Esophagus squamous epithelium (tissue), 5 donors: ENCODE measurements at regions not wholly inside any gene's neighbourhood (a gene's known extent, or its start where the extent isn't known, plus 50 kb on each side); places are given as distances from the start of the nearest gene placed in this dataset.

Source experiments
- DNase-seq: peaks from one replicate; lab custom pipeline; 2025; lab: John Stamatoyannopoulos, UW
- H3K27ac ChIP-seq, 4 donors: fragments of 200-600 bp; sonication (generic); one replicate each; pipeline ENCODE4 v1.5.1; 2016 to 2019; ENCODE audit warnings: mild to moderate bottlenecking in 1 of 4
- H3K27me3 ChIP-seq, 4 donors: fragments of 200-600 bp; sonication (generic); 1 replicate in 3 of 4; 2 replicates in 1 of 4; pipeline versions ENCODE4 v1.5.1 to v1.6.0; 2017 to 2021; ENCODE audit warnings: antibody characterized with exemption in 1 of 4
- H3K36me3 ChIP-seq, 3 donors: fragments of 200-600 bp; sonication (generic); one replicate each; pipeline ENCODE4 v1.5.1; 2016 to 2019
- H3K4me1 ChIP-seq, 3 donors: fragments of 200-600 bp; sonication (generic); one replicate each; pipeline ENCODE4 v1.5.1; 2017 to 2019
- H3K4me3 ChIP-seq, 4 donors: fragments of 200-600 bp; sonication (generic); 1 replicate in 3 of 4; 2 replicates in 1 of 4; pipeline ENCODE4 v1.5.1; 2016 to 2019; ENCODE audit warnings: mild to moderate bottlenecking in 2 of 4, moderate library complexity in 1 of 4
- H3K9me3 ChIP-seq, 3 donors: fragments of 200-600 bp; sonication (generic); one replicate each; pipeline ENCODE4 v1.5.1; 2016 to 2019
- POLR2A ChIP-seq, 4 donors: fragments of 450-650 bp; IDR thresholded peaks; one replicate each; pipeline ENCODE4 v1.6.1; 2017; ENCODE audit warnings: antibody characterized with exemption in 4 of 4, mild to moderate bottlenecking in 4 of 4, moderate library complexity in 3 of 4
- WGBS, 2 donors: methylation state at CpG; one replicate each; pipeline ENCODE4 v1.1.5; 2018; 5-methylcytosine and 5-hydroxymethylcytosine counted together
- intact Hi-C: fragments of 100-400 bp; cut with DNase I; formaldehyde crosslinking; loops from one replicate; pipeline ENCODE4 v1.15.0; 2022
- TF ChIP-seq, protein P1 (sequence below), 6 experiments: fragments of 450-650 bp in 4 of 6; fragments of 200-600 bp in 2 of 6; sonication (generic) in 2 of 6; IDR thresholded peaks; one replicate each; pipeline ENCODE4 v1.5.1; 2016 to 2019; ENCODE audit warnings: antibody characterized with exemption in 6 of 6, mild to moderate bottlenecking in 4 of 6, moderate library complexity in 4 of 6
- donor health status: DM: yes; HTN: yes; CAD: no.

- WGBS, 2 donors, result 88 to 91% methylated on average over 4 of the region's 4 CpGs
Measured at GRCh38 chr1:69213644-69214043, 354.1 kb upstream of the LRRC7 start.

DNA sequence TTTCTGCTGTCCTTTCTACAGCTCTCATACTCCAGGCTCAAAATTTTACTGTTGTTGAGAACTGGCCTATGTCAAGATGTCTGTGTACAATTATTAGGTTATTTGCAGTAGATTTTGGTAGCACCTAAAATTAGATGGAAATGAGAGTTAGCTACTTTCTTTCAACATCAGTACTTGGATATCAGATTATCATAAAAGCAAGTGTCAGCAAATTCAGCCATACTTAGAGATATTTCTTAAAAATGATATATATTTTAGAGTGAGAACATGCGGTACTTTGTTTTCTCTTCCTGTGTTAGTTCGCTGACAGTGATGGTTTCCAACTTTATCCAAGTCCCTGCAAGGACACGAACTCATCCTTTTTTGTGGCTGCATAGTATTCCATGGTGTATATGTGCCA, 351.8 kb upstream of the LRRC7 start:
- Histone ChIP-seq H3K4me3 (no peak overlapping the region), H3K4me1 (no peaks in the 10 kb centered on the region), H3K36me3 (no peaks in the 10 kb centered on the region), H3K27ac (no peak overlapping the region), H3K9me3 (no peaks in the 10 kb centered on the region), H3K27me3 (no peaks in the 10 kb centered on the region)
- 91% methylated on average over 3 of the region's 3 CpGs for WGBS, 2 donors
- TF ChIP-seq, protein P1, sequence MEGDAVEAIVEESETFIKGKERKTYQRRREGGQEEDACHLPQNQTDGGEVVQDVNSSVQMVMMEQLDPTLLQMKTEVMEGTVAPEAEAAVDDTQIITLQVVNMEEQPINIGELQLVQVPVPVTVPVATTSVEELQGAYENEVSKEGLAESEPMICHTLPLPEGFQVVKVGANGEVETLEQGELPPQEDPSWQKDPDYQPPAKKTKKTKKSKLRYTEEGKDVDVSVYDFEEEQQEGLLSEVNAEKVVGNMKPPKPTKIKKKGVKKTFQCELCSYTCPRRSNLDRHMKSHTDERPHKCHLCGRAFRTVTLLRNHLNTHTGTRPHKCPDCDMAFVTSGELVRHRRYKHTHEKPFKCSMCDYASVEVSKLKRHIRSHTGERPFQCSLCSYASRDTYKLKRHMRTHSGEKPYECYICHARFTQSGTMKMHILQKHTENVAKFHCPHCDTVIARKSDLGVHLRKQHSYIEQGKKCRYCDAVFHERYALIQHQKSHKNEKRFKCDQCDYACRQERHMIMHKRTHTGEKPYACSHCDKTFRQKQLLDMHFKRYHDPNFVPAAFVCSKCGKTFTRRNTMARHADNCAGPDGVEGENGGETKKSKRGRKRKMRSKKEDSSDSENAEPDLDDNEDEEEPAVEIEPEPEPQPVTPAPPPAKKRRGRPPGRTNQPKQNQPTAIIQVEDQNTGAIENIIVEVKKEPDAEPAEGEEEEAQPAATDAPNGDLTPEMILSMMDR (IDR thresholded peaks at IDR 0.05), result no peak
- TF ChIP-seq POLR2A (IDR thresholded peaks at IDR 0.05), result no peak
- intact Hi-C loops, result no loop called here
- no peak for DNase-seq

More at GRCh38 chr1:69213644-69214043, 354.1 kb upstream of the LRRC7 start:
- H3K9me3 ChIP-seq, result no peaks in the 10 kb centered on the region
- no peak for DNase-seq
- no peaks in the 10 kb centered on the region for H3K27me3 ChIP-seq
- H3K4me1 ChIP-seq, result no peaks in the 10 kb centered on the region
- no peaks in the 10 kb centered on the region for H3K36me3 ChIP-seq
- intact Hi-C loops, result no loop called here
- TF ChIP-seq, protein P1 (IDR thresholded peaks at IDR 0.05), result no peak
- TF ChIP-seq POLR2A (IDR thresholded peaks at IDR 0.05), result no peak
- H3K27ac ChIP-seq, result no peak overlapping the region
- H3K4me3 ChIP-seq, result no peak overlapping the region

DNA sequence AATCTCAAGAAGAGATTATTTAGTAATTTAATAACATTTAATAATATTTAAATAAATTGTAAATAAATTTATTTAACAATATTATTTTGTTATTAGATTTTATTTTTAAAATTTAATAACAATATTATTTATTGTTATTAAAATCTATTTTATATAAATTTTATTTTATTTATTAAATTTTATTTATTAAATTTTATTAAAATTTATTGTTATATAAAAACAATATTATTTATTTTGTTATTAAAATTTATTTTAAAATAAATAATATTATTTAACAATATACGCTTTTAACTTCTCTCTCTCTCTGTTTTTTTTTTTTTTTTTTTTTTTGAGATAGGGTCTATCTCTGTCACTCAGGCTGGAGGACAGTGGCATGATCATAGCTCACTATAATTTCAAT, 347.1 kb upstream of the LRRC7 start:
- H3K4me3 ChIP-seq, result no peak overlapping the region
- WGBS, 2 donors, result 95 to 100% methylated on average over 1 of the region's 1 CpG
- no peaks in the 10 kb centered on the region for H3K36me3 ChIP-seq
- TF ChIP-seq, protein P1 (IDR thresholded peaks at IDR 0.05), result no peak
- TF ChIP-seq POLR2A (IDR thresholded peaks at IDR 0.05), result no peak
- DNase-seq, result no peak
- H3K27ac ChIP-seq, result no peak overlapping the region
- H3K27me3 ChIP-seq, result no peaks in the 10 kb centered on the region
- no peaks in the 10 kb centered on the region for H3K9me3 ChIP-seq
- no peaks in the 10 kb centered on the region for H3K4me1 ChIP-seq
- intact Hi-C loops, result no loop called here

DNA sequence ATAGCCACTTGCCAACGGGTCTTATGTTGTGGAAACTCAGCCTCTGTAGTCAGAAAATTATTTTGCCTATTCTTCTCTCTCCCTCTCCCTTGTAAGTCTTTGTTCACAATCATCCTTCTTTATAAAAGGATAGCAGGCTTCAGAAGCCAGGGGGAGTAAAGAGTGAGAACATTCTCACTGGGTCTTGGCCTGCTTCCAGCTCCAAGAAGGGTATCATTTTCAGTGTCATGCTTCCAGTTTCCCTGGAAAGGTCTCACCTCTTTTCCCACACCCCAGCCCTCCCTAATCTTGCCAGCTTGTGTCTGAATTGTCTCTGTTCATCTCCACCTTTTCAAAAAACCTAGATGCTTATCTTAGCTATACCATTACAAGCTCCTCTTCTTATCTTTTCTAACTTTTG, 346.2 kb upstream of the LRRC7 start:
- Histone ChIP-seq H3K4me3 (no peak overlapping the region), H3K27me3 (no peaks in the 10 kb centered on the region), H3K36me3 (no peaks in the 10 kb centered on the region), H3K4me1 (no peaks in the 10 kb centered on the region), H3K27ac (no peak overlapping the region), H3K9me3 (no peaks in the 10 kb centered on the region)
- TF ChIP-seq POLR2A (IDR thresholded peaks at IDR 0.05), result no peak
- TF ChIP-seq, protein P1 (IDR thresholded peaks at IDR 0.05), result no peak
- DNase-seq, result no peak
- intact Hi-C loops, result no loop called here
- 31 to 33% methylated on average over 1 of the region's 1 CpG for WGBS, 2 donors

- H3K9me3 ChIP-seq, result no peaks in the 10 kb centered on the region
- no peak for DNase-seq
- H3K4me1 ChIP-seq, result no peaks in the 10 kb centered on the region
- no peaks in the 10 kb centered on the region for H3K36me3 ChIP-seq
- TF ChIP-seq POLR2A (IDR thresholded peaks at IDR 0.05), result no peak
- TF ChIP-seq, protein P1 (IDR thresholded peaks at IDR 0.05), result no peak
- no peaks in the 10 kb centered on the region for H3K27me3 ChIP-seq
- no peak overlapping the region for H3K27ac ChIP-seq
- H3K4me3 ChIP-seq, result no peak overlapping the region
- WGBS, 2 donors, result 47 to 50% methylated on average over 1 of the region's 1 CpG
- intact Hi-C loops, result no loop called here
Measured at GRCh38 chr1:69223156-69223555, 344.6 kb upstream of the LRRC7 start.
